IMR-90 (cell line): ENCODE measurements at regions not wholly inside any gene's neighbourhood (a gene's known extent, or its start where the extent isn't known, plus 50 kb on each side); places are given as distances from the start of the nearest gene placed in this dataset.
A peak's percentile ranks its signal among the peaks of the same experiment; 100 is the strongest.

Experiments used
- ATAC-seq: fragments of 200-7000 bp; cut with Tn5 transposase; 2 replicates; pipeline ENCODE4 v1.9.1; 2020; ENCODE audit warnings: low read depth, mild to moderate bottlenecking, moderate library complexity
- BruUV-seq: library from RNA; stranded (reverse); fragments of 400-500 nt; replicated peaks from 2 replicates; lab custom pipeline; 2021; lab: Mats Ljungman, UMichigan
- CTCF ChIA-PET: fragments of 300-600 bp; formaldehyde crosslinking; extraction: SDS; loops from one replicate; lab custom pipeline; 2021; ENCODE audit warnings: antibody characterized with exemption; lab: Yijun Ruan, JAX
- POLR2A ChIA-PET: fragments of 300-600 bp; sonication (Branson Sonifier 250); formaldehyde crosslinking; loops from one replicate; lab custom pipeline; 2022; ENCODE audit warnings: antibody characterized with exemption; ENCODE audit not compliant: unreplicated experiment; lab: Charles Lee
- DNase-seq: peaks from one replicate; pipeline ENCODE4 v3.0.0; 2013
- H2AFZ ChIP-seq: replicated peaks from 2 replicates; pipeline ENCODE3; 2013; ENCODE audit warnings: low read length, mild to moderate bottlenecking; ENCODE audit not compliant: poor library complexity
- H2AK5ac ChIP-seq: 2 replicates; pipeline ENCODE4 v1.6.1; 2013; ENCODE audit warnings: low read depth, low read length, inconsistent platforms
- H2AK9ac ChIP-seq: replicated peaks from 2 replicates; pipeline ENCODE3; 2013; ENCODE audit warnings: mild to moderate bottlenecking, low read depth, low read length, moderate library complexity; ENCODE audit not compliant: poor library complexity
- H2BK120ac ChIP-seq: 2 replicates; pipeline ENCODE4 v1.6.1; 2013; ENCODE audit warnings: low read depth, low read length, inconsistent platforms
- H2BK15ac ChIP-seq: 3 replicates; pipeline ENCODE4 v1.6.1; 2013; ENCODE audit warnings: low read depth, low read length, inconsistent platforms
- H2BK20ac ChIP-seq: 2 replicates; pipeline ENCODE4 v1.6.1; 2013; ENCODE audit warnings: low read depth, mild to moderate bottlenecking, inconsistent platforms, low read length, moderate library complexity
- H2BK5ac ChIP-seq: 2 replicates; pipeline ENCODE4 v1.6.1; 2013; ENCODE audit warnings: mild to moderate bottlenecking, low read depth, low read length, inconsistent platforms; ENCODE audit not compliant: poor library complexity, severe bottlenecking
- H3K14ac ChIP-seq: replicated peaks from 2 replicates; pipeline ENCODE4 v1.6.1; 2013; ENCODE audit warnings: low read depth, low read length, inconsistent platforms
- H3K18ac ChIP-seq: 2 replicates; pipeline ENCODE4 v1.6.1; 2013; ENCODE audit warnings: low read depth, low read length, control low read depth
- H3K23ac ChIP-seq: 2 replicates; pipeline ENCODE4 v1.6.1; 2013; ENCODE audit warnings: low read depth, low read length, inconsistent platforms
- H3K27ac ChIP-seq: 2 replicates; pipeline ENCODE4 v1.5.1; 2013; ENCODE audit warnings: mild to moderate bottlenecking, control low read depth, low read length; ENCODE audit not compliant: insufficient read depth
- H3K27me3 ChIP-seq: 2 replicates; pipeline ENCODE4 v1.6.1; 2013; ENCODE audit warnings: low read length; ENCODE audit not compliant: control insufficient read depth, insufficient read depth
- H3K36me3 ChIP-seq: 2 replicates; pipeline ENCODE4 v1.6.1; 2013; ENCODE audit warnings: low read length, mixed read lengths; ENCODE audit not compliant: control insufficient read depth, insufficient read depth
- H3K4ac ChIP-seq: 2 replicates; pipeline ENCODE4 v1.6.1; 2013; ENCODE audit warnings: low read depth, low read length, inconsistent platforms
- H3K4me1 ChIP-seq: 2 replicates; pipeline ENCODE4 v1.6.1; 2013; ENCODE audit warnings: low read length, mixed read lengths; ENCODE audit not compliant: control insufficient read depth, insufficient read depth
- H3K4me2 ChIP-seq: 2 replicates; pipeline ENCODE4 v1.6.1; 2013; ENCODE audit warnings: low read depth, mild to moderate bottlenecking, control low read depth, low read length, moderate library complexity
- H3K4me3 ChIP-seq: 2 replicates; pipeline ENCODE4 v1.5.1; 2013; ENCODE audit warnings: low read depth, mild to moderate bottlenecking, control low read depth, low read length, moderate library complexity; ENCODE audit not compliant: insufficient read depth
- H3K56ac ChIP-seq: 2 replicates; pipeline ENCODE4 v1.6.1; 2013; ENCODE audit warnings: low read length, inconsistent platforms; ENCODE audit not compliant: insufficient read depth; ENCODE audit errors: extremely low read depth
- H3K79me1 ChIP-seq, 2 experiments: 2 replicates each; pipeline ENCODE4 v1.6.1; 2013; ENCODE audit warnings: low read length in 2 of 2, inconsistent platforms in 1 of 2, low read depth in 1 of 2
- H3K9ac ChIP-seq: 2 replicates; pipeline ENCODE4 v1.6.1; 2013; ENCODE audit warnings: low read depth, low read length, control low read depth
- H3K9me1 ChIP-seq: 2 replicates; pipeline ENCODE4 v1.6.1; 2013; ENCODE audit warnings: low read length, inconsistent platforms; ENCODE audit not compliant: insufficient read depth
- H3K9me3 ChIP-seq: 2 replicates; pipeline ENCODE4 v1.6.1; 2013; ENCODE audit warnings: low read length; ENCODE audit not compliant: control insufficient read depth, insufficient read depth
- H4K20me1 ChIP-seq: 2 replicates; pipeline ENCODE4 v1.6.1; 2013; ENCODE audit warnings: low read length, inconsistent platforms; ENCODE audit not compliant: insufficient read depth
- H4K5ac ChIP-seq: 2 replicates; pipeline ENCODE4 v1.6.1; 2013; ENCODE audit warnings: mild to moderate bottlenecking, low read depth, low read length, control low read depth
- H4K8ac ChIP-seq, 2 experiments: 2 replicates each; pipeline ENCODE4 v1.6.1; 2013; ENCODE audit warnings: low read depth in 2 of 2, low read length in 2 of 2, control low read depth in 1 of 2, inconsistent platforms in 1 of 2
- H4K91ac ChIP-seq: 2 replicates; pipeline ENCODE4 v1.6.1; 2013; ENCODE audit warnings: low read depth, low read length, inconsistent platforms; ENCODE audit not compliant: insufficient read depth
- MXI1 ChIP-seq: IDR thresholded peaks from 2 replicates; pipeline ENCODE4 v1.6.1; 2012; ENCODE audit warnings: low read depth, mild to moderate bottlenecking, low read length, moderate library complexity, borderline replicate concordance
- WGBS, 2 experiments: methylation state at CpG; one replicate each; pipeline versions ENCODE4 v1.1.5 to v1.1.7; 2013; ENCODE audit warnings: missing lambda C conversion rate in 2 of 2; ENCODE audit not compliant: insufficient read length in 1 of 2; ENCODE audit errors: extremely low coverage in 2 of 2; 5-methylcytosine and 5-hydroxymethylcytosine counted together
- dilution Hi-C: fragments of 300-500 bp; cut with HindIII; formaldehyde crosslinking; loops from one replicate; pipeline ENCODE4 v1.14.3; 2018; ENCODE audit warnings: low sequenced_read_pairs; ENCODE audit not compliant: unreplicated experiment
- in situ Hi-C: fragments of 300-500 bp; cut with MboI; formaldehyde crosslinking; loops from 3 replicates; pipeline ENCODE4 v1.14.3; 2019; ENCODE audit warnings: low sequenced_read_pairs, inconsistent platforms, mixed read lengths
- intact Hi-C: fragments of 100-400 bp; cut with micrococcal nuclease; formaldehyde crosslinking; loops from 2 replicates; pipeline ENCODE4 v1.10.0; 2022
- TF ChIP-seq, protein P1 (sequence below): fragments of 150-350 bp; IDR thresholded peaks from 2 replicates; pipeline ENCODE4 v1.6.1; 2017; ENCODE audit warnings: mild to moderate bottlenecking, antibody characterized with exemption, low read length, low read depth
- TF ChIP-seq, protein P2 (sequence below): conservative IDR thresholded peaks from 2 replicates; pipeline ENCODE4 v1.5.1; 2012; ENCODE audit warnings: mild to moderate bottlenecking, low read depth, low read length, improper control_type of control experiment

DNA sequence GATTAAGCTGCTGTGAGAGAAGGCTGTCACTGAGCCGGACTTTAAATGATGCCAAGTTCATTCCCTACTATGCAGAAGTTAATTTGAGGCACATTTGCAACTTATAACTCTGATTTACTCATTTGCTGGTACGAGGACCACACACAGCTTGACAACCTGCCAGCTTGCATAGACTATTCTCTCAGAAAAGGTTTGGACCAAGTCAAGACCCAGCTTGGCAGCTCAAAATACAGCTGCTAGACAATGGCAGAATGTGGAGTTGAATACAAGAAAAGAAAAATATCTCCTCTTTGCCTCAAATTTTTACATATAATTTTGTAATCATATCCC is 338.9 kb downstream of the DHX15 start:
- Histone ChIP-seq H4K5ac (no peak overlapping the region), H3K56ac (no peak overlapping the region), H3K9me3 (no peaks in the 10 kb centered on the region), H3K27ac (no peak overlapping the region), H3K18ac (no peak overlapping the region), H2BK5ac (no peak overlapping the region), H2BK15ac (no peak overlapping the region), H4K8ac (no peak overlapping the region), H2AFZ (peak overlapping the region; percentile 1), H2BK20ac (no peak overlapping the region), H3K4me1 (no peaks in the 10 kb centered on the region; the same call in 1 of the 2 replicates), H2BK120ac (no peak overlapping the region), H3K27me3 (peaks cover 6% of the 10 kb centered on the region), H3K4me3 (no peak overlapping the region), H2AK9ac (no peak overlapping the region), H3K14ac (no peak overlapping the region), H3K4me2 (no peak overlapping the region), H4K91ac (no peak overlapping the region), H3K79me1 (no peaks in the 10 kb centered on the region), H3K9ac (no peak overlapping the region), H2AK5ac (no peak overlapping the region), H3K23ac (no peak overlapping the region), H3K9me1 (no peaks in the 10 kb centered on the region), H3K4ac (no peak overlapping the region), H3K36me3 (no peaks in the 10 kb centered on the region), H4K20me1 (no peaks in the 10 kb centered on the region)
- no TSS peak for BruUV-seq
- ChIA-PET CTCF (no interaction called here), POLR2A (no interaction called here)
- in situ Hi-C loops (no loop called here), dilution Hi-C loops (no loop called here), intact Hi-C loops (no loop called here)
- ATAC-seq (no peak), DNase-seq (no peak)
- no CpG with 5 or more reads among the region's 2 CpGs for WGBS, 2 experiments
- TF ChIP-seq MXI1: no peak
- TF ChIP-seq, protein P1, sequence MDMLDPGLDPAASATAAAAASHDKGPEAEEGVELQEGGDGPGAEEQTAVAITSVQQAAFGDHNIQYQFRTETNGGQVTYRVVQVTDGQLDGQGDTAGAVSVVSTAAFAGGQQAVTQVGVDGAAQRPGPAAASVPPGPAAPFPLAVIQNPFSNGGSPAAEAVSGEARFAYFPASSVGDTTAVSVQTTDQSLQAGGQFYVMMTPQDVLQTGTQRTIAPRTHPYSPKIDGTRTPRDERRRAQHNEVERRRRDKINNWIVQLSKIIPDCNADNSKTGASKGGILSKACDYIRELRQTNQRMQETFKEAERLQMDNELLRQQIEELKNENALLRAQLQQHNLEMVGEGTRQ: no peak
- TF ChIP-seq, protein P2, sequence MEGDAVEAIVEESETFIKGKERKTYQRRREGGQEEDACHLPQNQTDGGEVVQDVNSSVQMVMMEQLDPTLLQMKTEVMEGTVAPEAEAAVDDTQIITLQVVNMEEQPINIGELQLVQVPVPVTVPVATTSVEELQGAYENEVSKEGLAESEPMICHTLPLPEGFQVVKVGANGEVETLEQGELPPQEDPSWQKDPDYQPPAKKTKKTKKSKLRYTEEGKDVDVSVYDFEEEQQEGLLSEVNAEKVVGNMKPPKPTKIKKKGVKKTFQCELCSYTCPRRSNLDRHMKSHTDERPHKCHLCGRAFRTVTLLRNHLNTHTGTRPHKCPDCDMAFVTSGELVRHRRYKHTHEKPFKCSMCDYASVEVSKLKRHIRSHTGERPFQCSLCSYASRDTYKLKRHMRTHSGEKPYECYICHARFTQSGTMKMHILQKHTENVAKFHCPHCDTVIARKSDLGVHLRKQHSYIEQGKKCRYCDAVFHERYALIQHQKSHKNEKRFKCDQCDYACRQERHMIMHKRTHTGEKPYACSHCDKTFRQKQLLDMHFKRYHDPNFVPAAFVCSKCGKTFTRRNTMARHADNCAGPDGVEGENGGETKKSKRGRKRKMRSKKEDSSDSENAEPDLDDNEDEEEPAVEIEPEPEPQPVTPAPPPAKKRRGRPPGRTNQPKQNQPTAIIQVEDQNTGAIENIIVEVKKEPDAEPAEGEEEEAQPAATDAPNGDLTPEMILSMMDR: no peak
